H1 (cell line): ENCODE measurements at regions not wholly inside any gene's neighbourhood (a gene's known extent, or its start where the extent isn't known, plus 50 kb on each side); places are given as distances from the start of the nearest gene placed in this dataset.

Experiments used
- CTCF ChIA-PET: fragments of 300-600 bp; sonication (Branson Sonifier 250); formaldehyde crosslinking; loops from one replicate; lab custom pipeline; 2021; ENCODE audit not compliant: partially characterized antibody; lab: Charles Lee
- POLR2A ChIA-PET: fragments of 300-600 bp; sonication (Branson Sonifier 250); formaldehyde crosslinking; loops from one replicate; lab custom pipeline; 2021; ENCODE audit warnings: inconsistent platforms; ENCODE audit not compliant: partially characterized antibody; lab: Charles Lee
- DNase-seq, 2 experiments: peaks; one replicate each; pipeline versions ENCODE4 v3.0.0 to v3.0.0-alpha.2; 2010 to 2022; ENCODE audit warnings: low spot score in 2 of 2, low read depth in 1 of 2, mixed read lengths in 1 of 2
- FAIRE-seq: peaks from 2 replicates; lab custom pipeline; 2011; peaks lifted over from hg19 to GRCh38; lab: Jason Lieb, UNC
- H2AFZ ChIP-seq: 2 replicates; pipeline ENCODE4 v1.8.1; 2012; ENCODE audit warnings: low read length, inconsistent platforms
- H2AK5ac ChIP-seq: 2 replicates; pipeline ENCODE4 v1.6.1; 2013; ENCODE audit warnings: low read depth, low read length
- H2BK120ac ChIP-seq: replicated peaks from 2 replicates; pipeline ENCODE3; 2013; ENCODE audit warnings: low read depth, low read length, inconsistent platforms
- H2BK12ac ChIP-seq: 2 replicates; pipeline ENCODE4 v1.6.1; 2013; ENCODE audit warnings: low read depth, low read length
- H2BK15ac ChIP-seq: 2 replicates; pipeline ENCODE4 v1.6.1; 2013; ENCODE audit warnings: low read length
- H2BK20ac ChIP-seq: 2 replicates; pipeline ENCODE4 v1.6.1; 2013; ENCODE audit warnings: low read length
- H2BK5ac ChIP-seq: 2 replicates; pipeline ENCODE4 v1.6.1; 2013; ENCODE audit warnings: low read depth, low read length
- H3K14ac ChIP-seq: 2 replicates; pipeline ENCODE4 v1.6.1; 2013; ENCODE audit warnings: inconsistent platforms; ENCODE audit not compliant: insufficient read length
- H3K18ac ChIP-seq: 2 replicates; pipeline ENCODE4 v1.6.1; 2013; ENCODE audit warnings: low read length; ENCODE audit errors: extremely low read depth
- H3K23ac ChIP-seq: 2 replicates; pipeline ENCODE4 v1.6.1; 2013; ENCODE audit warnings: inconsistent platforms; ENCODE audit not compliant: insufficient read length
- H3K23me2 ChIP-seq: 2 replicates; pipeline ENCODE4 v1.6.1; 2013; ENCODE audit warnings: low read depth, low read length
- H3K27ac ChIP-seq: 2 replicates; pipeline ENCODE4 v1.6.1; 2011; ENCODE audit warnings: low read depth, low read length, inconsistent platforms
- H3K27me3 ChIP-seq, 4 experiments: replicated peaks in 1 of 4; 1 replicate in 1 of 4; 2 replicates in 3 of 4; pipeline versions ENCODE4 v1.6.1 to v1.8.1; 2011 to 2013; ENCODE audit warnings: low read length in 3 of 4, mild to moderate bottlenecking in 3 of 4, inconsistent platforms in 2 of 4, mixed read lengths in 2 of 4, moderate library complexity in 1 of 4; ENCODE audit not compliant: control insufficient read depth in 3 of 4, insufficient read depth in 3 of 4; ENCODE audit errors: extremely low read depth in 1 of 4
- H3K36me3 ChIP-seq, 4 experiments: 2 replicates each; pipeline versions ENCODE4 v1.6.1 to v1.8.1; 2011 to 2013; ENCODE audit warnings: mild to moderate bottlenecking in 4 of 4, low read length in 3 of 4, moderate library complexity in 2 of 4, control low read depth in 1 of 4, inconsistent platforms in 1 of 4; ENCODE audit not compliant: insufficient read depth in 4 of 4, control insufficient read depth in 2 of 4
- H3K4ac ChIP-seq: replicated peaks from 2 replicates; pipeline ENCODE3; 2013; ENCODE audit warnings: low read length, low read depth, mixed read lengths, inconsistent platforms; ENCODE audit not compliant: insufficient read length
- H3K4me1 ChIP-seq, 4 experiments: replicated peaks in 1 of 4; 1 replicate in 1 of 4; 2 replicates in 3 of 4; pipeline versions ENCODE4 v1.6.1 to v1.8.1; 2011 to 2013; ENCODE audit warnings: low read length in 3 of 4, inconsistent platforms in 2 of 4, mixed read lengths in 1 of 4; ENCODE audit not compliant: insufficient read depth in 4 of 4, control insufficient read depth in 3 of 4
- H3K4me2 ChIP-seq, 2 experiments: 2 replicates each; pipeline versions ENCODE4 v1.6.1 to v1.8.1; 2011 to 2013; ENCODE audit warnings: low read depth in 2 of 2, low read length in 2 of 2, control low read depth in 1 of 2, inconsistent platforms in 1 of 2, mild to moderate bottlenecking in 1 of 2; ENCODE audit not compliant: insufficient read depth in 1 of 2
- H3K4me3 ChIP-seq, 4 experiments: fragments of 200-600, 300-600 bp in 1 of 4; sonication (generic), shearing (Covaris generic), sonication (Bioruptor Twin) in 1 of 4; 2 replicates each; pipeline versions ENCODE4 v1.5.1 to v1.8.1; 2011 to 2016; ENCODE audit warnings: low read length in 4 of 4, low read depth in 3 of 4, control low read depth in 2 of 4, inconsistent platforms in 2 of 4, mild to moderate bottlenecking in 2 of 4, mixed read lengths in 1 of 4, moderate library complexity in 1 of 4; ENCODE audit not compliant: insufficient read depth in 2 of 4; ENCODE audit errors: extremely low read depth in 1 of 4
- H3K56ac ChIP-seq: replicated peaks from 2 replicates; pipeline ENCODE3; 2013; ENCODE audit warnings: low read depth, mild to moderate bottlenecking, mixed read lengths, low read length, inconsistent platforms; ENCODE audit not compliant: insufficient read length
- H3K79me1 ChIP-seq: 2 replicates; pipeline ENCODE4 v1.6.1; 2013; ENCODE audit warnings: low read depth, low read length, control low read depth
- H3K79me2 ChIP-seq, 2 experiments: 2 replicates each; pipeline versions ENCODE4 v1.6.1 to v1.8.1; 2012 to 2013; ENCODE audit warnings: low read length in 2 of 2, mild to moderate bottlenecking in 2 of 2, inconsistent platforms in 1 of 2; ENCODE audit not compliant: insufficient read depth in 2 of 2, control insufficient read depth in 1 of 2
- H3K9ac ChIP-seq, 4 experiments: replicated peaks in 1 of 4; 1 replicate in 1 of 4; 2 replicates in 3 of 4; pipeline versions ENCODE4 v1.6.1 to v1.8.1; 2011 to 2013; ENCODE audit warnings: low read depth in 3 of 4, low read length in 3 of 4, control low read depth in 2 of 4, mild to moderate bottlenecking in 2 of 4, moderate library complexity in 2 of 4, inconsistent platforms in 1 of 4; ENCODE audit errors: extremely low read depth in 1 of 4
- H3K9me3 ChIP-seq, 2 experiments: 2 replicates each; pipeline versions ENCODE4 v1.6.1 to v1.8.1; 2012 to 2013; ENCODE audit warnings: mild to moderate bottlenecking in 2 of 2, moderate library complexity in 2 of 2, control low read depth in 1 of 2, inconsistent platforms in 1 of 2, low read depth in 1 of 2, low read length in 1 of 2, mixed read lengths in 1 of 2; ENCODE audit not compliant: insufficient read depth in 2 of 2
- H4K20me1 ChIP-seq, 2 experiments: replicated peaks in 1 of 2; 2 replicates each; pipeline versions ENCODE3 to v1.8.1; 2011 to 2013; ENCODE audit warnings: inconsistent platforms in 2 of 2, low read length in 2 of 2, mild to moderate bottlenecking in 1 of 2; ENCODE audit not compliant: insufficient read depth in 2 of 2, control insufficient read depth in 1 of 2
- H4K5ac ChIP-seq: 2 replicates; pipeline ENCODE4 v1.6.1; 2013; ENCODE audit warnings: low read length, low read depth, mixed read lengths, inconsistent platforms; ENCODE audit not compliant: insufficient read length
- H4K8ac ChIP-seq: 2 replicates; pipeline ENCODE4 v1.8.0; 2013; ENCODE audit warnings: mild to moderate bottlenecking, moderate library complexity, low read length, inconsistent platforms; ENCODE audit not compliant: insufficient read depth; ENCODE audit errors: extremely low read depth
- H4K91ac ChIP-seq: replicated peaks from 2 replicates; pipeline ENCODE3; 2013; ENCODE audit warnings: low read length, mixed read lengths, inconsistent platforms; ENCODE audit not compliant: insufficient read length
- CBX5 ChIP-seq: fragments of 300-800, 300-1000 bp; sonication (generic); IDR thresholded peaks from 2 replicates; pipeline ENCODE4 v1.7.1; 2016; ENCODE audit warnings: antibody characterized with exemption, low read length, low read depth
- CBX8 ChIP-seq: fragments of 300-800, 300-1000 bp; sonication (generic); IDR thresholded peaks from 2 replicates; pipeline ENCODE4 v1.7.1; 2016; ENCODE audit warnings: low read depth, low read length, borderline replicate concordance
- EZH2 ChIP-seq: fragments of 200-600 bp; sonication (generic); IDR thresholded peaks from 2 replicates; pipeline ENCODE4 v1.7.1; 2012; ENCODE audit warnings: low read depth, mild to moderate bottlenecking, moderate library complexity, low read length, inconsistent platforms; ENCODE audit not compliant: severe bottlenecking
- HDAC6 ChIP-seq: IDR thresholded peaks from one replicate; pipeline ENCODE4 v1.7.1; 2012; ENCODE audit warnings: low read depth, mild to moderate bottlenecking, inconsistent platforms, low read length, moderate library complexity
- KDM1A ChIP-seq: fragments of 200-600, 300-600 bp; sonication (generic); IDR thresholded peaks from 2 replicates; pipeline ENCODE4 v1.7.1; 2016; ENCODE audit warnings: mild to moderate bottlenecking, low read length, borderline replicate concordance
- RAD21 ChIP-seq, 2 experiments: IDR thresholded peaks in 1 of 2; conservative IDR thresholded peaks in 1 of 2; 2 replicates each; pipeline ENCODE4 v1.6.1; 2011; ENCODE audit warnings: low read depth in 2 of 2, low read length in 2 of 2, improper control_type of control experiment in 1 of 2, inconsistent platforms in 1 of 2, mild to moderate bottlenecking in 1 of 2, moderate library complexity in 1 of 2
- WGBS, 2 experiments: shearing (Covaris generic) in 1 of 2; methylation state at CpG; one replicate each; pipeline versions ENCODE4 v1.1.6 to v1.1.7; 2013 to 2015; ENCODE audit warnings: low lambda C conversion rate in 2 of 2, mixed read lengths in 2 of 2, inconsistent platforms in 1 of 2, low coverage in 1 of 2, missing lambda C conversion rate in 1 of 2; ENCODE audit not compliant: insufficient replicate concordance in 2 of 2, insufficient coverage in 1 of 2, insufficient read length in 1 of 2; ENCODE audit errors: extremely low coverage in 1 of 2, missing lambda C conversion rate in 1 of 2; 5-methylcytosine and 5-hydroxymethylcytosine counted together

- Histone ChIP-seq H4K5ac (no peak overlapping the region), H3K4me1 (peaks cover 0 to 3% (median 0%) of the 10 kb centered on the region in 4 experiments; a peak in 1 of 7 replicates), H2BK20ac (no peak overlapping the region), H3K4me3 (no peak overlapping the region), H3K18ac (no peak overlapping the region), H3K9me3 (peaks cover 3 to 8% of the 10 kb centered on the region in 2 experiments; a peak in 3 of 4 replicates), H4K8ac (no peak overlapping the region), H4K91ac (no peak overlapping the region), H3K14ac (no peak overlapping the region), H4K20me1 (no peaks in the 10 kb centered on the region), H3K4ac (no peak overlapping the region), H2AFZ (no peak overlapping the region), H2BK120ac (no peak overlapping the region), H3K79me1 (no peaks in the 10 kb centered on the region), H3K27ac (no peak overlapping the region), H2BK12ac (no peak overlapping the region), H2BK5ac (no peak overlapping the region), H3K4me2 (no peak overlapping the region), H3K36me3 (no peaks in the 10 kb centered on the region), H3K9ac (no peak overlapping the region), H3K23ac (no peak overlapping the region), H3K56ac (no peak overlapping the region), H2AK5ac (no peak overlapping the region), H3K79me2 (no peaks in the 10 kb centered on the region), H2BK15ac (no peak overlapping the region), H3K23me2 (no peaks in the 10 kb centered on the region), H3K27me3 (no peaks in the 10 kb centered on the region)
- ChIA-PET POLR2A (interaction anchor here (0.6 kb wide), 1 partner anchor 21 kb away, joined by 3 read pairs; no protein-coding TSS in a partner anchor), CTCF (interaction anchor here (0.5 to 0.6 kb wide), 2 partner anchors 15 to 109 kb away, joined by 4 read pairs; no protein-coding TSS in a partner anchor)
- 90% methylated on average over 2 to 3 of the region's 3 CpGs for WGBS, 2 experiments
- TF ChIP-seq RAD21 (IDR thresholded peaks at IDR 0.05 in 1 of 2, conservative IDR thresholded peaks at IDR 0.05 in 1 of 2; ENCODE audit: low read depth in 2 of 2, low read length in 2 of 2): no peak
- no peak for TF ChIP-seq CBX5
- TF ChIP-seq EZH2: no peak
- TF ChIP-seq HDAC6: no peak
- no peak for TF ChIP-seq KDM1A
- no peak for TF ChIP-seq CBX8
- DNase-seq (no peak), FAIRE-seq (no peak)
Observed at GRCh38 chr9:105038051-105038450, 110.1 kb upstream of the ABCA1 start.
